ENCODE measurements at regions not wholly inside any gene's neighbourhood (a gene's known extent, or its start where the extent isn't known, plus 50 kb on each side); places are given as distances from the start of the nearest gene placed in this dataset.

DNA sequence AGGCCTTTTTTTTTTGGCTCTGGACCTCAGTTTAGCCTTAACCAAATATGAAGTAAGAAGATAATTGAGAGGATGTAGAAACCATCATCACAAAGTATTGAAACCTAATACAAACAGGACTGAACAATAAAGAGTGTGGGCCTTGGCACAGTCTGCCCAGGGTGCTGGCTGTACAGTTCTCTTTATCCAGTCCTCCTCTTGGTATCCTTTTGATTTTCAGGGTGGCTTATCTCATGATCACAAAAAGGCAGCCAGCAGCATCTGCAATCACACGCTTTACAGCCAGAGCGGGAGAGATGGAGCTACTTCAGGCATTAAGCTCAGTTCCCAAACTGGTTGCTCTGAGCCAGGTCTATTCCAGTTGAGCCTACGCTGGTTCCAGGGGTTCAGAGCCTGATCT lies 239.7 kb downstream of the RPLP1 start:
- TF ChIP-seq CTCF (IDR thresholded peaks at IDR 0.05): no peak
- TF ChIP-seq POLR2AphosphoS5 (IDR thresholded peaks at IDR 0.05; ENCODE audit: low read depth, low read length): no peak
